Thoracic aorta (tissue), 2 donors: ENCODE measurements at regions not wholly inside any gene's neighbourhood (a gene's known extent, or its start where the extent isn't known, plus 50 kb on each side); places are given as distances from the start of the nearest gene placed in this dataset.

Experiments
- ATAC-seq: fragments of 150-250 bp; one replicate; pipeline ENCODE4 v1.8.0; 2017; ENCODE audit warnings: low read depth; ENCODE audit not compliant: insufficient number of reproducible peaks, low FRiP score
- DNase-seq: peaks from one replicate; pipeline ENCODE4 v3.0.0-alpha.2; 2020; ENCODE audit warnings: low spot score
- H3K27ac ChIP-seq, 2 donors: fragments of 200-600 bp; sonication (generic); 1 replicate in 1 of 2; 2 replicates in 1 of 2; pipeline ENCODE4 v1.5.1; 2016; ENCODE audit warnings: mild to moderate bottlenecking in 2 of 2, moderate library complexity in 2 of 2
- H3K27me3 ChIP-seq: fragments of 200-600 bp; sonication (generic); replicated peaks from 2 replicates; pipeline ENCODE4 v1.6.0; 2016; ENCODE audit warnings: mild to moderate bottlenecking; ENCODE audit not compliant: insufficient read depth
- H3K36me3 ChIP-seq: fragments of 200-600 bp; sonication (generic); one replicate; pipeline ENCODE4 v1.5.1; 2016
- H3K4me1 ChIP-seq, 2 donors: fragments of 200-600 bp; sonication (generic); 1 replicate in 1 of 2; 2 replicates in 1 of 2; pipeline versions ENCODE4 v1.5.1 to v1.6.0; 2016; ENCODE audit warnings: low read depth in 2 of 2, mild to moderate bottlenecking in 1 of 2; ENCODE audit not compliant: control insufficient read depth in 1 of 2
- H3K4me3 ChIP-seq: fragments of 200-600 bp; sonication (generic); 2 replicates; pipeline ENCODE4 v1.5.1; 2016; ENCODE audit warnings: mild to moderate bottlenecking
- H3K9me3 ChIP-seq: fragments of 200-600 bp; sonication (generic); 2 replicates; pipeline ENCODE4 v1.5.1; 2016
- CTCF ChIP-seq: fragments of 200-600 bp; sonication (generic); IDR thresholded peaks from one replicate; pipeline ENCODE4 v1.5.1; 2019; ENCODE audit warnings: antibody characterized with exemption

- no peaks in the 10 kb centered on the region for H3K4me1 ChIP-seq
- TF ChIP-seq CTCF: no peak
- H3K36me3 ChIP-seq: no peaks in the 10 kb centered on the region
- ATAC-seq (no peak), DNase-seq (no peak)
- no peak overlapping the region for H3K27ac ChIP-seq
- no peak overlapping the region for H3K4me3 ChIP-seq
- no peaks in the 10 kb centered on the region for H3K9me3 ChIP-seq
- no peaks in the 10 kb centered on the region for H3K27me3 ChIP-seq
Measured at GRCh38 chr11:129702410-129703398, 112.9 kb upstream of the TMEM45B start.

- no peak for TF ChIP-seq CTCF
- no peaks in the 10 kb centered on the region for H3K9me3 ChIP-seq
- DNase-seq (no peak), ATAC-seq (no peak)
- H3K27me3 ChIP-seq: no peaks in the 10 kb centered on the region
- no peak overlapping the region for H3K4me3 ChIP-seq
- H3K27ac ChIP-seq: no peak overlapping the region
- no peaks in the 10 kb centered on the region for H3K4me1 ChIP-seq
- no peaks in the 10 kb centered on the region for H3K36me3 ChIP-seq
Measured at GRCh38 chr11:129703846-129704245, 111.8 kb upstream of the TMEM45B start.

GRCh38 chr11:129704831-129705230, 110.8 kb upstream of the TMEM45B start:
- no peaks in the 10 kb centered on the region for H3K27me3 ChIP-seq
- no peak for DNase-seq
- H3K4me1 ChIP-seq: no peaks in the 10 kb centered on the region
- no peak for TF ChIP-seq CTCF
- H3K9me3 ChIP-seq: no peaks in the 10 kb centered on the region
- no peaks in the 10 kb centered on the region for H3K36me3 ChIP-seq
- no peak overlapping the region for H3K4me3 ChIP-seq
- no peak overlapping the region for H3K27ac ChIP-seq
- ATAC-seq: no peak

DNA sequence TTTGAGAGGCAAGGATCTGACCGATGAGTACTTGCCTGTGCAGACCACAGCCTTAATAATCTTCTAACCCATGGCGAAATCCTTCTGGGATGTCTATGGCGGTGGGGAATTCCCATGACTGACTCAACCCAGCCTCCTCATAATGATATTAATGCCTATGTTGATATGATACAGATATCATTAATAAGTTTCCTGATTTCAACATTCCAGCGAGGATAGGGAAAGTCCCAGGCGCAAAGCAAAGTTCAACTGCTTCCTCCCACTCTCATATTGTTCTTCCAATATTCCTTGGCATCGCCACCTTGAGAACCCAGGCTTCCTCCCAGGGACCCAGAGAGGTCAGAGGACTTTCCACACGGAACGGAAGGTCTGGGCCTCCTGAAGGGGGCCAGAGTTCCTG, 110.3 kb upstream of the TMEM45B start:
- H3K27ac ChIP-seq: no peak overlapping the region
- no peaks in the 10 kb centered on the region for H3K4me1 ChIP-seq
- H3K9me3 ChIP-seq: no peaks in the 10 kb centered on the region
- no peak overlapping the region for H3K4me3 ChIP-seq
- no peaks in the 10 kb centered on the region for H3K36me3 ChIP-seq
- H3K27me3 ChIP-seq: no peaks in the 10 kb centered on the region
- TF ChIP-seq CTCF: no peak
- ATAC-seq (no peak), DNase-seq (no peak)

GRCh38 chr11:129705933-129706332, 109.7 kb upstream of the TMEM45B start:
- Histone ChIP-seq H3K36me3 (no peaks in the 10 kb centered on the region), H3K27ac (no peak overlapping the region), H3K4me3 (no peak overlapping the region), H3K9me3 (no peaks in the 10 kb centered on the region), H3K27me3 (no peaks in the 10 kb centered on the region), H3K4me1 (no peaks in the 10 kb centered on the region)
- no peak for TF ChIP-seq CTCF
- DNase-seq (no peak), ATAC-seq (no peak)
